ENCODE measurements at regions not wholly inside any gene's neighbourhood (a gene's known extent, or its start where the extent isn't known, plus 50 kb on each side); places are given as distances from the start of the nearest gene placed in this dataset.
A peak's percentile ranks its signal among the peaks of the same experiment; 100 is the strongest.
"Not testable (repeated sequence)": the region's sequence is repeated elsewhere in the genome, so short reads cannot be mapped to it uniquely, and the experiment has no call there.

DNA sequence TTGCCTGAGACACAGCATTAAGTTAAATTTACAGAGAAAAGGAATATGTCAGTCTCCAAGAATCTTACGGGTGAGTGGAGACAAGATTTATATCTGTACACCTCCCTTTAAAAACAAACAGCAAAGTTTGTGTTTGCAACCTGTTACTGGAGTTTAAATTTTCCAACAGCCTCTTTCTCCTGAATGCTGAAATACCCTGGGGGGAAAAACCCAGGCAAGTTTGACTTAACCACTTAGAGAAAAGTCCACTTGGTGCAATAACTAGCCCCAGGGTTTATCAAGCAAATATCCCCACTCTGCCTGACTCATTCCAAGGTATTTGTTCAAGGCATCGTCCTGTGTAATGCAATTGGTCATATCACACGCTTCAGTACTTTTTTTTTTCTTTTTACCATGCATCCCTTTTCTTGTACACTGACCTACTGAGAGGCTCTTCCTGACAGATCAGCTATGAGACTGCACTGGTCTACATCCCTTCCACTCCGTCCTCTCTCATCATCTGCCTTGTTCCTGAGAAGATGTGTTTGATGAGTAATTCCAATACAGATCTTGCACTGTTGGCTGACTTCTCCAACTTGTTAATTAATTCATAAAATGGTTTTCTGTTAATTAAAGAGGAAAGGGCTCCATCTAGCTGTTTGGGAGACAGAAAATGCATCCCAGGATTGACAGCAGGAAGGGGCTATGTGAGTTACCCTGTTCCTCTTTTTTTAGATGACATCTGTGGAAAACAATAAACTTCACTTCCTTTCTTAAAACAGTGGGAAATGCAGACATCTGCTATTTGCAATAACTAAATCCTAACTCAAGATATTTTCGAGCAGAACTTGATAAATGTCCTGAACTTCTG lies 212.5 kb upstream of the IRS2 start:
- H3K4me3 ChIP-seq (ENCODE audit: low read depth, low read length): no peak overlapping the region
- in situ Hi-C loops (cut with HindIII; ENCODE audit: low sequenced_read_pairs): no loop called here
- peak; percentile 74 for DNase-seq (ENCODE audit: low read depth)

DNA sequence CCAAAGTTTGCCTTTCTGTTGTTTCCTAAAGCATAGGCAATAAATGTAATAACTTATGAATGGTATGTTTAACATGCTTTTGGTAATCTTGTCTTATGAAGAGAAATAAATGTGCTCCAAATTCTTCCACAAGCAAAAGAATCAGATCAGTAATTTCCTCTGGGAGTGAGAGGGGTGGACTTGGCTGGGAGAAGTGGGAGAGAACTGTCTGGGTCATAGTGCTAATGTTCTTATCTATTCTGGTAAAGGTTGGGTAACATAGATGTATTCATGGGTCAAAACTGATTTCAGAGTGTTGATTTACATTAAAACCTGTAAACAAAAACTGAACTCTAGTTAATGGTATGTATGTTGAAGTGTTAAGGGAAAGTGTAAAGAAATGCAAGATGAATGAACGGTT lies 211.7 kb upstream of the IRS2 start:
- no peak for DNase-seq (ENCODE audit: low read depth)
- in situ Hi-C loops (cut with HindIII; ENCODE audit: low sequenced_read_pairs): no loop called here
- TF ChIP-seq, protein P1, sequence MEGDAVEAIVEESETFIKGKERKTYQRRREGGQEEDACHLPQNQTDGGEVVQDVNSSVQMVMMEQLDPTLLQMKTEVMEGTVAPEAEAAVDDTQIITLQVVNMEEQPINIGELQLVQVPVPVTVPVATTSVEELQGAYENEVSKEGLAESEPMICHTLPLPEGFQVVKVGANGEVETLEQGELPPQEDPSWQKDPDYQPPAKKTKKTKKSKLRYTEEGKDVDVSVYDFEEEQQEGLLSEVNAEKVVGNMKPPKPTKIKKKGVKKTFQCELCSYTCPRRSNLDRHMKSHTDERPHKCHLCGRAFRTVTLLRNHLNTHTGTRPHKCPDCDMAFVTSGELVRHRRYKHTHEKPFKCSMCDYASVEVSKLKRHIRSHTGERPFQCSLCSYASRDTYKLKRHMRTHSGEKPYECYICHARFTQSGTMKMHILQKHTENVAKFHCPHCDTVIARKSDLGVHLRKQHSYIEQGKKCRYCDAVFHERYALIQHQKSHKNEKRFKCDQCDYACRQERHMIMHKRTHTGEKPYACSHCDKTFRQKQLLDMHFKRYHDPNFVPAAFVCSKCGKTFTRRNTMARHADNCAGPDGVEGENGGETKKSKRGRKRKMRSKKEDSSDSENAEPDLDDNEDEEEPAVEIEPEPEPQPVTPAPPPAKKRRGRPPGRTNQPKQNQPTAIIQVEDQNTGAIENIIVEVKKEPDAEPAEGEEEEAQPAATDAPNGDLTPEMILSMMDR (IDR thresholded peaks at IDR 0.05; ENCODE audit: low read depth, low read length, missing control alignments): no peak
- no peak overlapping the region for H3K4me3 ChIP-seq (ENCODE audit: low read depth, low read length)

More for the DNA sequence above, 212.5 kb upstream of the IRS2 start:
- TF ChIP-seq, protein P1 (IDR thresholded peaks at IDR 0.05; ENCODE audit: low read depth, low read length, missing control alignments): no peak

DNA sequence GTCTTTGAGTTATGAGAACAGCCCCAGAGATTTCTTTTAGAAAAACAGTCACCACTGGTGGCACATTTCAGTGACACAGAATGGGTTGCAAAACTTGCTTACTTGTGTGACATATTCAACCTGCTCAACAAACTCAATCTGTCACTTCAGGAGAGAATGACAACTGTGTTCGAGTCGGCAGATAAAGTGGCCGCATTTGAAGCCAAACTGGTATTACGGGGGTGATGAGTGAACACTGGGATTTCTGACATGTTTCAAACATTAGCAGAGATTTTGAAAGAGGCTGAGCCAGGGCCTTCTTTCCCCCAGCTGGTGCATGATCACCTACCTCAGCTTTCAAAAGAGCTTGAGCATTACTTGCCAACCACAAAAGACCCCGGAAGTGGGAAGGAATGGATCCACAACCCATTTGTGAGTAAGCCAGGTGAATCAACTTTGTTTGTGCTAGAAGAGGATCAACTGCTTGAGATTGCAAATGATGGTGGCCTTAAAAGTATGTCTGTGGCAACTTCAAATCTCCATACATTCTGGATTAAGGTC lies 210.7 kb upstream of the IRS2 start:
- H3K4me3 ChIP-seq (ENCODE audit: low read depth, low read length); DNase-seq (ENCODE audit: low read depth); in situ Hi-C loops (cut with HindIII; ENCODE audit: low sequenced_read_pairs): not testable (repeated sequence)

DNA sequence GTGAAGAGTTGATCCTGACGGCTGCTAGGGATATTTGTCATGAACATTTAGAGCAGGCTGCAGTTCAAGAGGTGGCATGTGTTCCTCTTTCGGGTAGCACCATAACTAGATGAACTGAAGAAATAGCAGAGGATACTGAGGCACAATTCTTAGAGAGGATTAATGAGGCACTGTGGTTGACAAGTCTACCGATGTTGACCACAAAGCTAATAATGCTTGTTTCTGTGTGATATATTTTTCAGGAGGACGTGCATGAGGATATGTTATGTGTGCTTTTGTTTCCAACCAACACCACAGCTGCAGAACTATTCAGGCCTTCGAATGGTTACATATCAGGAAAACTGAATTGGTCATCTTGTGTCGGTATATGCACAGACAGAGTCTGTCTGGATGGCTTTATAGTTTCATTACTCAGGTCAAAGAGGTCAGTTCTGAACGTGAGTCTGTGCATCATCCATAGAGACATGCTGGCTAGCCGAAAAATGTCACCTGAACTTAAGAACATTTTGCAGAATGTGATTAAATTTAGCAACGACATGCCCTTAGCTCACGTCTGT lies 210.1 kb upstream of the IRS2 start:
- in situ Hi-C loops (cut with HindIII; ENCODE audit: low sequenced_read_pairs): no loop called here
- TF ChIP-seq, protein P1 (IDR thresholded peaks at IDR 0.05; ENCODE audit: low read depth, low read length, missing control alignments): no peak
- DNase-seq (ENCODE audit: low read depth): no peak
- no peak overlapping the region for H3K4me3 ChIP-seq (ENCODE audit: low read depth, low read length)

DNA sequence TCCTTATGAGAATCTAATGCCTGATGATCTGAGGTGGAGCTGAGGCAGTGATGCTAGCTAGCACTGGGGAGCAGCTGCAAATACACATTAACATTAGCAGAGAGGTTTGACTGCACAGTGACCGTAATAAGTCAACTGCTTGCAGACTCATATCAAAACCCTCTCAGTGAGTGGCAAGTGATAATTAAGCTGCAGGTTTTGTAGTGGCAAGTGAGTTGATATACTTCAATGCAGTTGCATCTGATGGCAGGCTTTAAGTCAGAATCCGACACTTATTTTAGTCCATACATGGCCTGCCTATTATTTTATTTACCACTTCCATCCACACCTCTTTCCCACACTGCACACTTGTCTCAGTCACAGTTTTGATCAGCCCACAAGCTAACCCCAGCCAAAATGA lies 209.2 kb upstream of the IRS2 start:
- DNase-seq (ENCODE audit: low read depth): no peak
- TF ChIP-seq, protein P1 (IDR thresholded peaks at IDR 0.05; ENCODE audit: low read depth, low read length, missing control alignments): no peak
- H3K4me3 ChIP-seq (ENCODE audit: low read depth, low read length): no peak overlapping the region
- in situ Hi-C loops (cut with HindIII; ENCODE audit: low sequenced_read_pairs): no loop called here

DNA sequence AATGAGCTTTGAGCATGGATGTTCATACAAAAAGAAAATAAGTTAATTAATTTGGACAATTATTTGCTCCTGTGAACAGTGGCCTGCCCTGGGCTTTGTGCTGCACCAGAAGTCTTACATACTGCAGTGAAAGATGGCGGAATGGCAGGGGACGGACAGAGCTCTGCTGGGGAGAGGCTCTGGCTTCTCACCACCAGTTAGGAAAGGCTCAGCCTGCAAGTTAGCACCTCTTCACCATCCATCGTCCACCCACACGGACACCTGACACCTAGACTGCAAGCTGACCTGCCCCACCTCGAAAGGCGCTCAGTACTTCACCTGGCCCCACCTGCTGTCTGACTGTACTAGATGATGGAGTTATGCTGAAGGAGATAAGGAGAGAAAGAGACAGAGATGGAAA lies 203.9 kb upstream of the IRS2 start:
- no peak overlapping the region for H3K4me3 ChIP-seq (ENCODE audit: low read depth, low read length)
- DNase-seq (ENCODE audit: low read depth): no peak
- TF ChIP-seq, protein P1 (IDR thresholded peaks at IDR 0.05; ENCODE audit: low read depth, low read length, missing control alignments): no peak
- in situ Hi-C loops (cut with HindIII; ENCODE audit: low sequenced_read_pairs): no loop called here

DNA sequence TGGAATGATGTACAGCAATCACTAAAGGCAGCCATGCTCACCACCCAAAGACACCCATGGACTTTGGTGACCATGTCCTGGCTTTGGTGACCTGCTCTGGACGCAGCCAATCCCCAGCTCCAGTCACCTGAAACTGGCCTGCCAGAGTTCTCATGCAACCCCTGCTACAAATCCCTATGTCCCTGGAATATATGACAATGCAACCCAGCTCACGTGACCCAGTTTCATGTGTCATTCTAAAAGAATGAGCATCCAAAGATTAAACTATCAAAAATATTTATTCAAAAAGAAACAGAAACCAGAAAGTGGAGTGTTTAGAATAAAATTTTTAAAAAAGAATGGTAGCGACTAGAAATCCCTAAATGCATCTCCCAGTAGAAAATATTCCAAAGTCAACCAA lies 203.3 kb upstream of the IRS2 start:
- no peak overlapping the region for H3K4me3 ChIP-seq (ENCODE audit: low read depth, low read length)
- DNase-seq (ENCODE audit: low read depth): no peak
- in situ Hi-C loops (cut with HindIII; ENCODE audit: low sequenced_read_pairs): no loop called here
- TF ChIP-seq, protein P1 (IDR thresholded peaks at IDR 0.05; ENCODE audit: low read depth, low read length, missing control alignments): no peak
